ENCODE measurements at regions not wholly inside any gene's neighbourhood (a gene's known extent, or its start where the extent isn't known, plus 50 kb on each side); places are given as distances from the start of the nearest gene placed in this dataset.
"Not testable (repeated sequence)": the region's sequence is repeated elsewhere in the genome, so short reads cannot be mapped to it uniquely, and the experiment has no call there.

DNA sequence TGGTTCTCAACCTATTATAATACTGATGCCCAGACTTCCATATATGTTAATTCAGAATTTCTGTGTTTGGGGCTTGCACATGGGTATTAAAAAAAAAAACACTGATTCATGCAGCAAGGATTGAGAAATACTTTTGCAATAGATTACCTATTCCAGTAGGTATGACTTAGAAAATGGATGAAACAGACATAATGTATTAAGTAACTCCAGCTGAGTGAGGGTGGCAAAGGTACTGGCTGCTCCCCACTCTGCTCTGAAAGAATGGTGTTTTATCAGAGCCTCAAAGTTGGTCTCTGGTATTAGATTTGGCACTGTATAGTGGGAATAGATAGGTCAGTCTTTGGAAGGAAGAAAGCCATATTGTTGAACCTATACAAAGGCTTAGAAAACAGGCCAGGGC, 234.3 kb upstream of the FOLH1 start:
- H3K4me1 ChIP-seq (ENCODE audit: control insufficient read depth, insufficient read depth, low read length): no peaks in the 10 kb centered on the region
- H3K9me3 ChIP-seq (ENCODE audit: control insufficient read depth, insufficient read depth, low read length): no peaks in the 10 kb centered on the region
- no peak for DNase-seq (ENCODE audit: low read depth, low spot score)
- H3K36me3 ChIP-seq (ENCODE audit: control insufficient read depth, insufficient read depth, low read length): no peaks in the 10 kb centered on the region
- no peak overlapping the region for H3K4me3 ChIP-seq (ENCODE audit: low read length)
- H3K27ac ChIP-seq (ENCODE audit: low read length): no peak overlapping the region
- no peaks in the 10 kb centered on the region for H3K27me3 ChIP-seq (ENCODE audit: control insufficient read depth, insufficient read depth, low read length)

DNA sequence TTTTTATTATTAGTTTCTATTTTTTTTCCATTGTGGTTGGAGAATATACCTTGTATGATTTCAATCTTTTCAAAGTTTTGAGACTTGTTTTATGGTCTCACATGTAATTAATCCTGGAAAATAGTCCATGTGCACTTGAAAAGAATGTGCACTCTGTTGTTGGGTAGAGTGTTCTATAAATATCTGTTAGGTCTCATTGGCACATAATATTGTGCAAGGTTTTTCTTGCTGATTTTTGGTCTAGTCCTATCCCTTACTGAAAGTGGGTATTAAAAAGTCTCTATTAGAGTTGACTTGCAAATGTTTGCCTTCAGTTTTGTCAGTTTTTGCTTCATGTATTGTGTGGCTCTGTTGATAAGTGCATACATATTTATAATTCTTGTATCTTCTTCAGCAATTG, 231.5 kb upstream of the FOLH1 start:
- H3K4me3 ChIP-seq (ENCODE audit: low read length); H3K27me3 ChIP-seq (ENCODE audit: control insufficient read depth, insufficient read depth, low read length); H3K36me3 ChIP-seq (ENCODE audit: control insufficient read depth, insufficient read depth, low read length); DNase-seq (ENCODE audit: low read depth, low spot score); H3K27ac ChIP-seq (ENCODE audit: low read length); H3K4me1 ChIP-seq (ENCODE audit: control insufficient read depth, insufficient read depth, low read length); H3K9me3 ChIP-seq (ENCODE audit: control insufficient read depth, insufficient read depth, low read length): not testable (repeated sequence)

DNA sequence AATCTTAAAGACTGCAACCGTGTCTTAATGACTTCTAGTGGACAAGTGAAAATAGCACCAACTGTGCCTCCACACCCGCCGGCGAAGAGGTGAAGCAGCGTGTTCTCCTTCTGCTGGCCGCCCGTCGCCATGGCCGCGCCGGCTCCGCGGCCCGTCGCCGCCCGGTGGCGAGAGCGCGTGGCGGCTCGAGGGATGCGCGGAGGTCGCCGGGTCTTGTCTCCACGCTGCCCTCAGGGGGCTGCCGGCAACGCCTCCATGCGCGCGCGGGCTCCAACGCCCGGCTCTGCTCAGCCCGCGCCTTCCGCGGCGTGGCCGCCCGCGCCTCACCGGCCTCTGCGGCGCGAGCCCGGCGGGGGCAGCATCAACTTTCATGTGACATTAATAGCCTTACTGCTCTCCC, 225.9 kb upstream of the FOLH1 start:
- no CpG with 5 or more reads among the region's 49 CpGs for WGBS (ENCODE audit: insufficient coverage, insufficient read length)
- not testable (repeated sequence) for H3K27ac ChIP-seq (ENCODE audit: low read length)

DNA sequence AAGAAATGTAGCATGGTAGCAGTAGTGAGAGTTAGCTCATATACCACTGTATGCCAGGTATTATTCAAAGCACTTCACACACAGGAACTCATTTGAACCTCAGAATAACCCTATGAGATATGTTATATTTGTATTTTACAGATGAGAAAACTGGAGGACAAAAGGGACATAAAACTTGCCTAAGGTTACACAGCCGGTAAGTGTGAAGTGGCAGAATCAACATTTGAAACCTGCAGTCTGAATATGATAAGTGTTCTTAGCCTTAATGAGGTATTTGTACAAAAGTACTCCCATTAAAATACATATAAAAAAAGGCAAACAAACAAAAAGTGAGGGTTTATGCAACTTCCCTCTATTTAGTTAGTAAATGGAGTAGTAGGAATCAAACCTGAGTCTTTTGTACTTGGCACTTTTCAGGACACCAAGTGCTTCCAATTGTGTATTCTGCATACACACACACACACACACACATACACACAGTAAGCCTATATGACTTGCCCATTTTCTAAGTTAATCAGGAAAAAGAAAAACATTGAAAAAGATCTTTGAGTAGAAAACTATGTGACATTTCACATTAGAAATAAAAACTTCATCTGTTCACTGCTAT, 223.9 kb upstream of the FOLH1 start:
- no peak overlapping the region for H3K4me3 ChIP-seq (ENCODE audit: low read length)
- H3K9me3 ChIP-seq (ENCODE audit: control insufficient read depth, insufficient read depth, low read length): no peaks in the 10 kb centered on the region
- no peaks in the 10 kb centered on the region for H3K36me3 ChIP-seq (ENCODE audit: control insufficient read depth, insufficient read depth, low read length)
- no CpG with 5 or more reads among the region's 1 CpG for WGBS (ENCODE audit: insufficient coverage, insufficient read length)
- DNase-seq (ENCODE audit: low read depth, low spot score): no peak
- no peaks in the 10 kb centered on the region for H3K4me1 ChIP-seq (ENCODE audit: control insufficient read depth, insufficient read depth, low read length)
- H3K27me3 ChIP-seq (ENCODE audit: control insufficient read depth, insufficient read depth, low read length): no peaks in the 10 kb centered on the region
- no peak overlapping the region for H3K27ac ChIP-seq (ENCODE audit: low read length)

More for the DNA sequence above, 225.9 kb upstream of the FOLH1 start:
- DNase-seq (ENCODE audit: low read depth, low spot score); H3K4me3 ChIP-seq (ENCODE audit: low read length); H3K36me3 ChIP-seq (ENCODE audit: control insufficient read depth, insufficient read depth, low read length); H3K4me1 ChIP-seq (ENCODE audit: control insufficient read depth, insufficient read depth, low read length); H3K9me3 ChIP-seq (ENCODE audit: control insufficient read depth, insufficient read depth, low read length); H3K27me3 ChIP-seq (ENCODE audit: control insufficient read depth, insufficient read depth, low read length): not testable (repeated sequence)

DNA sequence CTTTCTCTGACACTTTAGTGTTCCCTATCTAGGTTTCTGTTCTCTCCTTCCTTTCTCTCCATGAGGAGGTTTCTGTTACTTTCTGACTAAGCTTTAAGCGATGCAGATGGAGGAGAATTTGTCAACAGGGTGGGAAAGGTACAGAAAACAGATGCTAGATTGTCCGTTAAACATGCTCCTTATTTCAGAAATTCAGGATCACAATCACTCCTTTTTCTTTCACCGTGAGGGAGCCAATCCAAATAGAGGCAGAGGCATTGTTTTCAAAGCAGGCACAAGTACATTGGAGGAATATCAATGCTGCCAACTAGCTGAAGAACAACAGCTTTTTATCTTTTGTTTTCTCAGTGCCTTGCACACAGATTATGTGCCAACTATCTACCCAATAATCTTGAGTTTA, 215.7 kb upstream of the FOLH1 start:
- no CpG with 5 or more reads among the region's 3 CpGs for WGBS (ENCODE audit: insufficient coverage, insufficient read length)
- H3K4me3 ChIP-seq (ENCODE audit: low read length): no peak overlapping the region
- H3K27me3 ChIP-seq (ENCODE audit: control insufficient read depth, insufficient read depth, low read length): no peaks in the 10 kb centered on the region
- DNase-seq (ENCODE audit: low read depth, low spot score): no peak
- H3K36me3 ChIP-seq (ENCODE audit: control insufficient read depth, insufficient read depth, low read length): no peaks in the 10 kb centered on the region
- no peak overlapping the region for H3K27ac ChIP-seq (ENCODE audit: low read length)
- H3K9me3 ChIP-seq (ENCODE audit: control insufficient read depth, insufficient read depth, low read length): no peaks in the 10 kb centered on the region
- H3K4me1 ChIP-seq (ENCODE audit: control insufficient read depth, insufficient read depth, low read length): no peaks in the 10 kb centered on the region

DNA sequence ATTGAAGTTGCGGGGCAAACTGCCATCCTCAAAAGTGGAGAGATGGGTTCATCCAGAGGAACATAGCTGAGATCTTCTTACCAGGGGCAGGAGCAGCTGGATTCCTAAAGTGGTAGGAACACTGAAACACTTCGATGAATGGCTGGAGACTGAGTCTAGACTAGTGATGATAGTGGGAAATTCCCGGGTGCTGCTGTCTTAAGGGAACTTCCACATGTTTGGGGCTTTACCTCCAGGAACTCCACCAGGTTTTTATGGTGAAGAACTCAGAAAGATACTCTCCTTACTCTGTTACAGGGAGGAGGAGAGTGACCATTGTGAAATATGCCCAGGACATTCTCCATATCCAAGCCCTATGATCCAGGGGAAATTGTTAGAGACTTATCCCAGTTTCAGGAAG, 210.5 kb upstream of the FOLH1 start:
- H3K4me3 ChIP-seq (ENCODE audit: low read length); DNase-seq (ENCODE audit: low read depth, low spot score): not testable (repeated sequence)
- WGBS (ENCODE audit: insufficient coverage, insufficient read length): no CpG with 5 or more reads among the region's 3 CpGs

DNA sequence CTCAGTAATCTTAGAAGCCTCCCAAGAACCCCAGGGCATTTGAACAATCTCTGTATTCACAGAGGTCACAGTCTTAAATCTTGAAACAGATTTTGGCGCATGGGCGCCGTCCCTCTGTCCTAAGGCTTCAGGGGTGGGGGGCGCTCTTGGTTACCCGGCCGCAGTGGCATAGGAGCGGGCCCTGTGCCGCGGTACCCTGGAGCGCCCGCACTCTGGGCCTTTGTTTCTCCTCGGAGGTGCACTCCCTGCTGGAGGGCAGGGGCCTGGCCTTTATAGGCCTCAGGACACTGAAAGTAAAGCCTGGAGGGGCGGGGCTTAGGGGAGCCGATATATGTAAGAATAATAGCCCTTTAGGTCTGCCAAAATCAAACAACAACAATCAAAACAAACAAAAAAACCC, 197.3 kb upstream of the FOLH1 start:
- H3K4me3 ChIP-seq (ENCODE audit: low read length): no peak overlapping the region
- H3K27me3 ChIP-seq (ENCODE audit: control insufficient read depth, insufficient read depth, low read length): no peaks in the 10 kb centered on the region
- H3K4me1 ChIP-seq (ENCODE audit: control insufficient read depth, insufficient read depth, low read length): no peaks in the 10 kb centered on the region
- no peaks in the 10 kb centered on the region for H3K9me3 ChIP-seq (ENCODE audit: control insufficient read depth, insufficient read depth, low read length)
- no CpG with 5 or more reads among the region's 14 CpGs for WGBS (ENCODE audit: insufficient coverage, insufficient read length)
- H3K36me3 ChIP-seq (ENCODE audit: control insufficient read depth, insufficient read depth, low read length): no peaks in the 10 kb centered on the region
- DNase-seq (ENCODE audit: low read depth, low spot score): no peak
- no peak overlapping the region for H3K27ac ChIP-seq (ENCODE audit: low read length)

More for the DNA sequence above, 210.5 kb upstream of the FOLH1 start:
- not testable (repeated sequence) for H3K27ac ChIP-seq (ENCODE audit: low read length); H3K9me3 ChIP-seq (ENCODE audit: control insufficient read depth, insufficient read depth, low read length); H3K27me3 ChIP-seq (ENCODE audit: control insufficient read depth, insufficient read depth, low read length); H3K36me3 ChIP-seq (ENCODE audit: control insufficient read depth, insufficient read depth, low read length); H3K4me1 ChIP-seq (ENCODE audit: control insufficient read depth, insufficient read depth, low read length)

DNA sequence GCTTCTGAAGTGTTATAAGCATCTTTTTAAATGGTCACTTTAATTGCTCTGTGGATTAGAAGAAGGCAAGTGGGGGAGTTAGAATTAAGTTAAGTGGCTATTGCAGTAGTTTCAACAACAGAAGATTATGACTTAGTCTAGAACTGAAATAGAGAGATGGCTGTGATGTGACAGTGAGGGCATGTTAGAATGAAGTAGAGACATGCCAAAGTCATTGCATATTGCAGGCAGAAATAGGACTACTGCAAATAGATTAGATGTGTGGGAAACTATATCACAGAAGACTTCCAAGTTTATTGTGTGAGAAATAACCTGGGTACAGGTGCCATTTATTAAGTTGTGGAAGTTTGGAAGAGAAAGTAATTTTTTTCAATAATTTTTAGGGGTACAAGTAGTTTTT, 187.4 kb upstream of the FOLH1 start:
- not testable (repeated sequence) for H3K4me1 ChIP-seq (ENCODE audit: control insufficient read depth, insufficient read depth, low read length); H3K36me3 ChIP-seq (ENCODE audit: control insufficient read depth, insufficient read depth, low read length); H3K27ac ChIP-seq (ENCODE audit: low read length); H3K27me3 ChIP-seq (ENCODE audit: control insufficient read depth, insufficient read depth, low read length); H3K4me3 ChIP-seq (ENCODE audit: low read length); DNase-seq (ENCODE audit: low read depth, low spot score); H3K9me3 ChIP-seq (ENCODE audit: control insufficient read depth, insufficient read depth, low read length)

DNA sequence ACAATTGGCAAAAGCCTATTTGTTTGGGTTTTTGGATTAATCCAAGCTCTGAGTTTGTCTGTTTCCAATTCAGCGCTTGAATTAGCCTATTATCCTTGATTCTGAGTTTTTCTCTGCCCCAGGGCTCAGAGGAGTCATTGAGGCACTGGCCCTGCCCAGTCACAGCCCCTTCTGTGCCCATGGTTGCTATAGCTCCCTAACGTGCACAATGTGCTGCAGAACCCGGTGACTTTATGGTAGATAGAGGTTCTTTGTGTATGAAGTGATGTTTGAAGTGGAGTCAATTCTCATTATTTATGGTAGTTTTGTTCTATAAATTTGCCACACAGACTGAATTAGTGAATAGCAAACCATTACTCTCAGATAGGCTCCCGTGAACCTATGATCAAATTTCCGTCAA, 182.0 kb upstream of the FOLH1 start:
- H3K36me3 ChIP-seq (ENCODE audit: control insufficient read depth, insufficient read depth, low read length); H3K27me3 ChIP-seq (ENCODE audit: control insufficient read depth, insufficient read depth, low read length); H3K27ac ChIP-seq (ENCODE audit: low read length); DNase-seq (ENCODE audit: low read depth, low spot score); H3K4me1 ChIP-seq (ENCODE audit: control insufficient read depth, insufficient read depth, low read length); H3K9me3 ChIP-seq (ENCODE audit: control insufficient read depth, insufficient read depth, low read length); H3K4me3 ChIP-seq (ENCODE audit: low read length): not testable (repeated sequence)
- WGBS (ENCODE audit: insufficient coverage, insufficient read length): no CpG with 5 or more reads among the region's 5 CpGs

DNA sequence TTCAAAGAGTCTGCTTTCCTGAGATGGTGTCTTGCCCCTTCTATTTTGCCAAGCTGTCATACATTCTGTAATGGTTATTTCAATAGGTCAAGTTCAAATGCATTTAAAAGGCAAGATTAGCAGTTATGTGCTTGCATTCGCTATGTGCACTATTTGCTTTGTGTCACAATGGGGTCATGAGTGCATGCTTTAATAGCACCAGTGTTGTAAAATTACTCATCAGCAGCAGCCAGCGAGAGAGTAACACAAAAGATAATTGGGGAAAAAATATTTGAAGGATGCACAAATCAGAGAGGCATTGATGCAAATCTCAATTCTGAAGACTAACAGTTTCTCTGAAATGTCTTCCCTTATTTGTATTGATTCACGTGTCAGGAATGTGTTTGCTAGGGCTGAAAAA, 180.7 kb upstream of the FOLH1 start:
- H3K27me3 ChIP-seq (ENCODE audit: control insufficient read depth, insufficient read depth, low read length); DNase-seq (ENCODE audit: low read depth, low spot score); H3K4me1 ChIP-seq (ENCODE audit: control insufficient read depth, insufficient read depth, low read length); H3K27ac ChIP-seq (ENCODE audit: low read length); H3K4me3 ChIP-seq (ENCODE audit: low read length); H3K36me3 ChIP-seq (ENCODE audit: control insufficient read depth, insufficient read depth, low read length); H3K9me3 ChIP-seq (ENCODE audit: control insufficient read depth, insufficient read depth, low read length): not testable (repeated sequence)
- WGBS (ENCODE audit: insufficient coverage, insufficient read length): no CpG with 5 or more reads among the region's 3 CpGs

DNA sequence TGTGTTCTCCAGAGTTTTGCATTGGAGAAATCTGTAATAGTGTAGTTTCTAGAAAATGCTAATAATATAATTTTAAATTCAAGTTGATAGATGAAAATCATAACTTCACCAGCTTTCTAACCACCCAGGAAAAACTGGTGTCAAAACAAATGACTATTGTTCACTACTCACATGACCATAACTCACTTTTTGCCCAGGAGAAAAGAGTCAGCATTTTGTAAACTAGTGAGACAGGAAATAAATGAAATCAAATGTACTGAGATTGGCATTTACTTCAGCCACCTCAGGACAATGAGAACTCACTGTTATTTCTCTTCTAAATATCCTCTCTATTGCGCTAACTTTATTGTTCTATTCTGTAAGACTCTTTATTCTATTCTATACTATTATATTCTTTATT, 176.0 kb upstream of the FOLH1 start:
- no CpG with 5 or more reads among the region's 1 CpG for WGBS (ENCODE audit: insufficient coverage, insufficient read length)
- DNase-seq (ENCODE audit: low read depth, low spot score); H3K4me3 ChIP-seq (ENCODE audit: low read length); H3K9me3 ChIP-seq (ENCODE audit: control insufficient read depth, insufficient read depth, low read length); H3K36me3 ChIP-seq (ENCODE audit: control insufficient read depth, insufficient read depth, low read length); H3K4me1 ChIP-seq (ENCODE audit: control insufficient read depth, insufficient read depth, low read length); H3K27me3 ChIP-seq (ENCODE audit: control insufficient read depth, insufficient read depth, low read length); H3K27ac ChIP-seq (ENCODE audit: low read length): not testable (repeated sequence)
